ENCODE measurements at regions not wholly inside any gene's neighbourhood (a gene's known extent, or its start where the extent isn't known, plus 50 kb on each side); places are given as distances from the start of the nearest gene placed in this dataset.

DNA sequence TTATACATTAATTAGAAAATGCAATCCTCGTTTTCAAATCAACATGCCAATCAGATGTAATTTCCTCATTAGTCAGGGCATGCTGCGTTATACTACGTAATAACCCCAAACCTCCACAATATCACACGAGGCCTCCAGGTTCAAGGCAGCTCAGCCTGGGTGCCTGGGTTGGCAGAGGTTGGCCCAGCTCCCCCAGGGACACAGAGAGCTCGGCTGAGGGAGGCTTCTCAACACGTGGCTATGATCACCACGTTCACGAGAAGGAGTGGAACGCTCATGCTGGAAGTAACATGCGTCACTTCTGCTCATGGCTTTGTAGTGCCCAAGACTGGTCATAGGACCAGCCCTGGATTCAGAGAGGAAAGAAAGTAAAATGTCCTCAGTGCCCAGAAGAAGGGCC is 144.9 kb upstream of the SOX1 start:
- TF ChIP-seq, protein P1, sequence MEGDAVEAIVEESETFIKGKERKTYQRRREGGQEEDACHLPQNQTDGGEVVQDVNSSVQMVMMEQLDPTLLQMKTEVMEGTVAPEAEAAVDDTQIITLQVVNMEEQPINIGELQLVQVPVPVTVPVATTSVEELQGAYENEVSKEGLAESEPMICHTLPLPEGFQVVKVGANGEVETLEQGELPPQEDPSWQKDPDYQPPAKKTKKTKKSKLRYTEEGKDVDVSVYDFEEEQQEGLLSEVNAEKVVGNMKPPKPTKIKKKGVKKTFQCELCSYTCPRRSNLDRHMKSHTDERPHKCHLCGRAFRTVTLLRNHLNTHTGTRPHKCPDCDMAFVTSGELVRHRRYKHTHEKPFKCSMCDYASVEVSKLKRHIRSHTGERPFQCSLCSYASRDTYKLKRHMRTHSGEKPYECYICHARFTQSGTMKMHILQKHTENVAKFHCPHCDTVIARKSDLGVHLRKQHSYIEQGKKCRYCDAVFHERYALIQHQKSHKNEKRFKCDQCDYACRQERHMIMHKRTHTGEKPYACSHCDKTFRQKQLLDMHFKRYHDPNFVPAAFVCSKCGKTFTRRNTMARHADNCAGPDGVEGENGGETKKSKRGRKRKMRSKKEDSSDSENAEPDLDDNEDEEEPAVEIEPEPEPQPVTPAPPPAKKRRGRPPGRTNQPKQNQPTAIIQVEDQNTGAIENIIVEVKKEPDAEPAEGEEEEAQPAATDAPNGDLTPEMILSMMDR (IDR thresholded peaks at IDR 0.05): no peak
- Mint-ChIP-seq H3K36me3 (ENCODE audit: low read depth) (no peaks in the 10 kb centered on the region), H3K4me1 (no peaks in the 10 kb centered on the region), H3K9me3 (no peaks in the 10 kb centered on the region), H3K27me3 (no peaks in the 10 kb centered on the region), H3K4me3 (no peak overlapping the region), H3K27ac (no peak overlapping the region)
- intact Hi-C loops (cut with micrococcal nuclease): no loop called here
- ChIA-PET CTCF (no interaction called here), POLR2A (no interaction called here)
- DNase-seq: no peak
- no peak for ATAC-seq (ENCODE audit: low read depth)

DNA sequence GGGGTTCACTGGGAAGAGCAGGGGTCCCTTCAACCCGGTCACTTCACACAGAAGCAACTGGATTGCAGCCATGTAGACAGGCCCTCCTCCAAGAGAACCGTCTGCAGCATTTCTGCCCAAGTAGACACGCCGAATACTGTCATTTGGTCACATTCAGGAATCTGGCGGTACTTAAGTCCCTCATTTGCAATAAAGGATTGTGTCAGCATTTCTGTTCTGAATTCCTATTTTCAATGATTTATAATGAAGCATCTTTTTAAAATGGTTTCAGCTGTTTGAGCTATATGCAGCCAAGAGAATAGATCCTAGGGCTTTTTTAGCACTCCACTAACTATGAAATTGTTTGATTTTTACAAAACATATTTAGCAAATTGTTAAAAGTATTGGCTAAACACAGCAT is 143.5 kb upstream of the SOX1 start:
- CTCF ChIA-PET: no interaction called here
- no peaks in the 10 kb centered on the region for H3K9me3 Mint-ChIP-seq
- no peak for DNase-seq
- no peaks in the 10 kb centered on the region for H3K4me1 Mint-ChIP-seq
- TF ChIP-seq, protein P1 (IDR thresholded peaks at IDR 0.05): no peak
- no peak for ATAC-seq (ENCODE audit: low read depth)
- POLR2A ChIA-PET: no interaction called here
- no peak overlapping the region for H3K4me3 Mint-ChIP-seq
- no peaks in the 10 kb centered on the region for H3K36me3 Mint-ChIP-seq (ENCODE audit: low read depth)
- intact Hi-C loops (cut with micrococcal nuclease): no loop called here
- no peaks in the 10 kb centered on the region for H3K27me3 Mint-ChIP-seq
- H3K27ac Mint-ChIP-seq: no peak overlapping the region

- ChIA-PET CTCF (no interaction called here), POLR2A (no interaction called here)
- no peaks in the 10 kb centered on the region for H3K36me3 Mint-ChIP-seq (ENCODE audit: low read depth)
- H3K27me3 Mint-ChIP-seq: no peaks in the 10 kb centered on the region
- TF ChIP-seq, protein P1 (IDR thresholded peaks at IDR 0.05): no peak
- H3K4me1 Mint-ChIP-seq: no peaks in the 10 kb centered on the region
- ATAC-seq (ENCODE audit: low read depth) (no peak), DNase-seq (no peak)
- no peak overlapping the region for H3K4me3 Mint-ChIP-seq
- intact Hi-C loops (cut with micrococcal nuclease): no loop called here
- no peaks in the 10 kb centered on the region for H3K9me3 Mint-ChIP-seq
- H3K27ac Mint-ChIP-seq: no peak overlapping the region
These were observed 142.8 kb upstream of the SOX1 start for GRCh38 chr13:111923991-111924677.

GRCh38 chr13:111924678-111925075 is 142.3 kb upstream of the SOX1 start:
- no peak overlapping the region for H3K27ac Mint-ChIP-seq
- TF ChIP-seq, protein P1 (IDR thresholded peaks at IDR 0.05): no peak
- DNase-seq (no peak), ATAC-seq (ENCODE audit: low read depth) (no peak)
- CTCF ChIA-PET: no interaction called here
- no peak overlapping the region for H3K4me3 Mint-ChIP-seq
- no peaks in the 10 kb centered on the region for H3K4me1 Mint-ChIP-seq
- no peaks in the 10 kb centered on the region for H3K36me3 Mint-ChIP-seq (ENCODE audit: low read depth)
- intact Hi-C loops (cut with micrococcal nuclease): no loop called here
- no peaks in the 10 kb centered on the region for H3K9me3 Mint-ChIP-seq
- POLR2A ChIA-PET: no interaction called here
- H3K27me3 Mint-ChIP-seq: no peaks in the 10 kb centered on the region

DNA sequence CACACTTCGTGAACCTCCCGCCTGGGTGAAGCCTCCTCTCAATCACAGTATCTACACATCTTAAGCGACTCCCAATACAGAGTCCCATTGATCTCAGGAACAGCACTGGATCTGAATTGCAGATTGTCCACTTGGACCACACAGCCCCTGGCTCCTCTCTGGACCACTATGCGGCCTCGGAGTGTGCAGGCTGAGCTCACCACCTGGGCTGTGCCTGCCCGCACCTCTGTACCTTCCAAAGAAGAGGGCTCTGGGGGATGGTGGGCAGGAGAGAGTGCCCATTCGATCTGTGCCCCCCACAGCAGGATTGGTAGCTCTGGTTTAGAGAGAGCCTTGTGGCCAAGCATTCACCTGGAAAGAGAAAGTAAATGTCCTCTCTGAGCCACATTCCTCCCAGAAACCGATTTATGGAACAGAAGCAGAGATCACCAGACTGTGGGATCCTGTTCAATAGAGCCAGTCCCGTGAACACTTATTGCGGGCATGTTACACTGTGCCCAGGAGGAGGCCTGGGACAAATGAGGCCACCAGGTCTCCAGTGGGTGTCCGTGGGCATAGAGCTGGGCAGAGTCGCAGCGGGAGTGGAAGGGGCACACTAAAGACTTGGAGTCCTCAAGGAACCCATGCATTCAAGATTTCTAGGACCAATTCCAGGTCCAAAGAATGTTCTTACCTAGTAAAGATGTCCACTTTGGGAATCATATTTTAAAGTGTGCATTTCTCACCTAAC is 141.6 kb upstream of the SOX1 start:
- ChIA-PET CTCF (no interaction called here), POLR2A (no interaction called here)
- H3K27ac Mint-ChIP-seq: no peak overlapping the region
- H3K9me3 Mint-ChIP-seq: peaks cover under 1% of the 10 kb centered on the region
- TF ChIP-seq, protein P1 (IDR thresholded peaks at IDR 0.05): no peak
- no peak overlapping the region for H3K4me3 Mint-ChIP-seq
- H3K36me3 Mint-ChIP-seq (ENCODE audit: low read depth): no peaks in the 10 kb centered on the region
- H3K4me1 Mint-ChIP-seq: no peaks in the 10 kb centered on the region
- DNase-seq (no peak), ATAC-seq (ENCODE audit: low read depth) (no peak)
- no peaks in the 10 kb centered on the region for H3K27me3 Mint-ChIP-seq
- intact Hi-C loops (cut with micrococcal nuclease): no loop called here
